ENCODE measurements at regions not wholly inside any gene's neighbourhood (a gene's known extent, or its start where the extent isn't known, plus 50 kb on each side); places are given as distances from the start of the nearest gene placed in this dataset.

- H3K36me3 ChIP-seq (ENCODE audit: insufficient read depth, low read length): no peaks in the 10 kb centered on the region
- H3K4me3 ChIP-seq (ENCODE audit: low read length, poor library complexity, severe bottlenecking): no peak overlapping the region
- no peaks in the 10 kb centered on the region for H4K20me1 ChIP-seq (ENCODE audit: insufficient read depth, low read length, poor library complexity, severe bottlenecking)
- no peaks in the 10 kb centered on the region for H3K4me1 ChIP-seq (ENCODE audit: insufficient read depth, low read length, poor library complexity, severe bottlenecking)
- TF ChIP-seq CTCF (conservative IDR thresholded peaks at IDR 0.05; ENCODE audit: low read length) (no peak), EZH2phosphoT487 (IDR thresholded peaks at IDR 0.05; ENCODE audit: borderline replicate concordance) (no peak)
- no peaks in the 10 kb centered on the region for H3K27me3 ChIP-seq (ENCODE audit: insufficient read depth, low read length, poor library complexity, severe bottlenecking)
- H3K9me2 ChIP-seq (replicated peaks; ENCODE audit: low read depth, low read length): no peaks in the 10 kb centered on the region
- H3K4me2 ChIP-seq (ENCODE audit: low read depth, low read length, poor library complexity, severe bottlenecking): no peak overlapping the region
- no peaks in the 10 kb centered on the region for H3F3A ChIP-seq (ENCODE audit: low read depth)
- H2AFZ ChIP-seq (ENCODE audit: low read length): no peak overlapping the region
- no peaks in the 10 kb centered on the region for H3K79me2 ChIP-seq (ENCODE audit: insufficient read depth, low read length)
- H3K9me3 ChIP-seq (ENCODE audit: insufficient read depth, low read depth, low read length): no peaks in the 10 kb centered on the region
- no peak overlapping the region for H3K9ac ChIP-seq (ENCODE audit: low read depth, low read length, poor library complexity, severe bottlenecking)
Measured at GRCh38 chr7:45457591-45457990, 116.6 kb upstream of the ADCY1 start.

GRCh38 chr7:45459476-45459875 lies 114.7 kb upstream of the ADCY1 start:
- Histone ChIP-seq H3K36me3 (ENCODE audit: insufficient read depth, low read length) (no peaks in the 10 kb centered on the region), H3K4me1 (ENCODE audit: insufficient read depth, low read length, poor library complexity, severe bottlenecking) (no peaks in the 10 kb centered on the region), H3K9ac (ENCODE audit: low read depth, low read length, poor library complexity, severe bottlenecking) (no peak overlapping the region), H3K4me2 (ENCODE audit: low read depth, low read length, poor library complexity, severe bottlenecking) (no peak overlapping the region), H3K79me2 (ENCODE audit: insufficient read depth, low read length) (no peaks in the 10 kb centered on the region), H3K9me3 (ENCODE audit: insufficient read depth, low read depth, low read length) (no peaks in the 10 kb centered on the region), H3K4me3 (ENCODE audit: low read length, poor library complexity, severe bottlenecking) (no peak overlapping the region), H4K20me1 (ENCODE audit: insufficient read depth, low read length, poor library complexity, severe bottlenecking) (no peaks in the 10 kb centered on the region), H3K27me3 (ENCODE audit: insufficient read depth, low read length, poor library complexity, severe bottlenecking) (no peaks in the 10 kb centered on the region), H3F3A (ENCODE audit: low read depth) (no peaks in the 10 kb centered on the region), H3K9me2 (replicated peaks; ENCODE audit: low read depth, low read length) (no peaks in the 10 kb centered on the region), H2AFZ (ENCODE audit: low read length) (no peak overlapping the region)
- TF ChIP-seq EZH2phosphoT487 (IDR thresholded peaks at IDR 0.05; ENCODE audit: borderline replicate concordance) (no peak), CTCF (conservative IDR thresholded peaks at IDR 0.05; ENCODE audit: low read length) (no peak)

GRCh38 chr7:45460379-45460778 lies 113.8 kb upstream of the ADCY1 start:
- Histone ChIP-seq H3K4me1 (ENCODE audit: insufficient read depth, low read length, poor library complexity, severe bottlenecking) (no peaks in the 10 kb centered on the region), H3K9ac (ENCODE audit: low read depth, low read length, poor library complexity, severe bottlenecking) (no peak overlapping the region), H3K9me3 (ENCODE audit: insufficient read depth, low read depth, low read length) (no peaks in the 10 kb centered on the region), H2AFZ (ENCODE audit: low read length) (no peak overlapping the region), H4K20me1 (ENCODE audit: insufficient read depth, low read length, poor library complexity, severe bottlenecking) (no peaks in the 10 kb centered on the region), H3K79me2 (ENCODE audit: insufficient read depth, low read length) (no peaks in the 10 kb centered on the region), H3K4me3 (ENCODE audit: low read length, poor library complexity, severe bottlenecking) (no peak overlapping the region), H3F3A (ENCODE audit: low read depth) (no peaks in the 10 kb centered on the region), H3K36me3 (ENCODE audit: insufficient read depth, low read length) (no peaks in the 10 kb centered on the region), H3K9me2 (replicated peaks; ENCODE audit: low read depth, low read length) (no peaks in the 10 kb centered on the region), H3K27me3 (ENCODE audit: insufficient read depth, low read length, poor library complexity, severe bottlenecking) (no peaks in the 10 kb centered on the region), H3K4me2 (ENCODE audit: low read depth, low read length, poor library complexity, severe bottlenecking) (no peak overlapping the region)
- no peak for TF ChIP-seq CTCF (conservative IDR thresholded peaks at IDR 0.05; ENCODE audit: low read length)
